Karpas-422 (cell line): ENCODE measurements at regions not wholly inside any gene's neighbourhood (a gene's known extent, or its start where the extent isn't known, plus 50 kb on each side); places are given as distances from the start of the nearest gene placed in this dataset.

Source experiments
- DNase-seq: peaks from one replicate; pipeline ENCODE4 v3.0.0-alpha.2; 2015
- H2AFZ ChIP-seq: fragments of 200-600 bp; sonication (generic); 2 replicates; pipeline ENCODE4 v1.6.1; 2014; ENCODE audit warnings: antibody characterized with exemption, low read length, mixed read lengths
- H3K27ac ChIP-seq: fragments of 200-600 bp; sonication (generic); 2 replicates; pipeline ENCODE4 v1.5.1; 2014; ENCODE audit warnings: mild to moderate bottlenecking, low read length, moderate library complexity
- H3K27me3 ChIP-seq: fragments of 200-600 bp; sonication (generic); 2 replicates; pipeline ENCODE4 v1.6.1; 2014; ENCODE audit warnings: low read length, mixed read lengths
- H3K36me3 ChIP-seq: fragments of 200-600 bp; sonication (generic); 2 replicates; pipeline ENCODE4 v1.6.1; 2014; ENCODE audit warnings: low read length, mixed read lengths; ENCODE audit not compliant: insufficient read depth
- H3K4me1 ChIP-seq: fragments of 200-600 bp; sonication (generic); 2 replicates; pipeline ENCODE4 v1.6.1; 2014; ENCODE audit warnings: mild to moderate bottlenecking, low read length, mixed read lengths
- H3K4me2 ChIP-seq: fragments of 200-600 bp; sonication (generic); 2 replicates; pipeline ENCODE4 v1.6.1; 2014; ENCODE audit warnings: low read length, low read depth, mild to moderate bottlenecking; ENCODE audit not compliant: poor library complexity, severe bottlenecking
- H3K4me3 ChIP-seq: fragments of 200-600 bp; sonication (generic); 2 replicates; pipeline ENCODE4 v1.5.1; 2014; ENCODE audit warnings: mild to moderate bottlenecking, antibody characterized with exemption, low read length, mixed read lengths
- H3K79me2 ChIP-seq: fragments of 200-600 bp; sonication (generic); 2 replicates; pipeline ENCODE4 v1.6.1; 2014; ENCODE audit warnings: mild to moderate bottlenecking, low read length, mixed read lengths
- H3K9ac ChIP-seq: fragments of 200-600 bp; sonication (generic); 2 replicates; pipeline ENCODE4 v1.6.0; 2014; ENCODE audit warnings: low read length
- H3K9me2 ChIP-seq: fragments of 200-600 bp; sonication (generic), shearing (Covaris generic); replicated peaks from 2 replicates; pipeline ENCODE4 v1.6.0; 2014; ENCODE audit warnings: mild to moderate bottlenecking, low read length, moderate library complexity; ENCODE audit not compliant: insufficient read depth
- H3K9me3 ChIP-seq: fragments of 300-700, 200-600 bp; sonication (generic); 2 replicates; pipeline ENCODE4 v1.6.1; 2014; ENCODE audit warnings: low read length, mixed read lengths
- H4K20me1 ChIP-seq: fragments of 200-600 bp; sonication (generic); 2 replicates; pipeline ENCODE4 v1.6.1; 2014; ENCODE audit warnings: mild to moderate bottlenecking, antibody characterized with exemption, low read length, low read depth; ENCODE audit not compliant: insufficient read depth

DNA sequence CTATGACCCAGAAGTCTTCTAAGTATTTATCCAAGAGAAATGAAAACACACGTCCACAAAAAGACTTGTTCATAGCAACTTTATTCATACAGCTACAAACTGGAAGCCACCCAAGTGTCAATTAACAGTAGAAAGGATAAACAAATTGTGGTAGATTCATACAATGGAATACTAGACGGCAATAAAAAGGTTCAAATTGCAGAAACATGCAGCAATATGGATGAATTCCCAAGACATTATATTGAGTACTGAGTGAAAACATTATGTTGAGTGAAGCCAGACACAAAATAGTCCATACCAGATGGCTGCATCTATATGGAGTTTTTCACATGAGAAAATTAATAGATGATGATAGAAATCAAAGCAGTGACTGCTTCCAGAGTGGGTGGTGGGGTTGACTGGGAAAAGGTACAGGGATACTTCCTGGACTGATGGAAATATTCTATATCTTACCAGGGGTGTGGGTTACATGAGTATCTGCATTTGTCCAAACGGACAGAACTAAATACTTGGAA lies 292.0 kb downstream of the FGFR2 start:
- Histone ChIP-seq H3K4me1 (peaks cover 4% of the 10 kb centered on the region), H3K4me3 (no peak overlapping the region), H3K36me3 (no peaks in the 10 kb centered on the region), H4K20me1 (no peaks in the 10 kb centered on the region), H3K9ac (no peak overlapping the region), H3K9me3 (no peaks in the 10 kb centered on the region), H3K4me2 (no peak overlapping the region), H2AFZ (no peak overlapping the region), H3K27ac (no peak overlapping the region), H3K79me2 (no peaks in the 10 kb centered on the region), H3K27me3 (no peaks in the 10 kb centered on the region), H3K9me2 (no peaks in the 10 kb centered on the region)
- no peak for DNase-seq

DNA sequence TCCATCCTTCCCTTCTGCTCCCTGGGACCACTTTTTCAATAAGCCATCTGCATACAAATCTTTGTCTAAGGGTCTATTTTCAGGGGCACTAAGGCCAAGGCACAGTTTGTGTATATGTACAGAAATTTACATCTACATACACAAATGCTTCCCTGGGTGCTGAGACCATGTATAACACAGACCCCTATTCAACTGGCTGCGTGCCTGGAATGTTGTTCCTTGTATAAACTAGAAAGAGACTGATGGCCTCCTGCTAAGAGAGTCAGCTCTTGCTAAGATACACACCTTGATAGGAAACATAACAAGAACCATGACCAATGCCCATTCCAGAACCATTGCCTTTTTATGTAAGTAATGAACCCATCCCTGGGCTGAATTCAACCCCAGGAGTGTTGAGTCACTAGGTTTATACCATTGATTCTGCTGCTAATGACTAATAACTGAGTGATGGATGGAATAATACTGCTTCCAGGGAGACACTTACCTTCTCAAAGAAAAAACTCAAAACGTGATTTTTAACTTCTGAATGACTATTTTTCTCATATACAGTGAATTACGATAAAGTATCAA lies 290.7 kb downstream of the FGFR2 start:
- Histone ChIP-seq H3K4me2 (no peak overlapping the region), H4K20me1 (no peaks in the 10 kb centered on the region), H3K4me1 (peaks cover 4% of the 10 kb centered on the region), H3K27ac (no peak overlapping the region), H3K9me2 (no peaks in the 10 kb centered on the region), H3K79me2 (no peaks in the 10 kb centered on the region), H3K9me3 (no peaks in the 10 kb centered on the region), H2AFZ (no peak overlapping the region), H3K36me3 (no peaks in the 10 kb centered on the region), H3K4me3 (no peak overlapping the region), H3K27me3 (no peaks in the 10 kb centered on the region), H3K9ac (no peak overlapping the region)
- no peak for DNase-seq

- Histone ChIP-seq H3K9me3 (no peaks in the 10 kb centered on the region), H3K36me3 (no peaks in the 10 kb centered on the region), H3K27ac (no peak overlapping the region), H2AFZ (no peak overlapping the region), H3K4me2 (no peak overlapping the region), H3K4me3 (no peak overlapping the region), H3K27me3 (no peaks in the 10 kb centered on the region), H3K9me2 (no peaks in the 10 kb centered on the region), H4K20me1 (no peaks in the 10 kb centered on the region), H3K4me1 (peaks cover 4% of the 10 kb centered on the region), H3K79me2 (no peaks in the 10 kb centered on the region), H3K9ac (no peak overlapping the region)
- DNase-seq, result no peak
Measured at GRCh38 chr10:121308020-121308419, 290.2 kb downstream of the FGFR2 start.

GRCh38 chr10:121309164-121309563 lies 289.1 kb downstream of the FGFR2 start:
- H3K27ac ChIP-seq, result no peak overlapping the region
- H3K36me3 ChIP-seq, result no peaks in the 10 kb centered on the region
- H3K9ac ChIP-seq, result no peak overlapping the region
- no peaks in the 10 kb centered on the region for H3K79me2 ChIP-seq
- no peak overlapping the region for H3K4me3 ChIP-seq
- H3K9me3 ChIP-seq, result no peaks in the 10 kb centered on the region
- DNase-seq, result no peak
- H4K20me1 ChIP-seq, result no peaks in the 10 kb centered on the region
- H3K9me2 ChIP-seq, result no peaks in the 10 kb centered on the region
- H3K27me3 ChIP-seq, result no peaks in the 10 kb centered on the region
- no peak overlapping the region for H2AFZ ChIP-seq
- no peak overlapping the region for H3K4me2 ChIP-seq
- H3K4me1 ChIP-seq, result peaks cover 4% of the 10 kb centered on the region

GRCh38 chr10:121310151-121310711 lies 288.0 kb downstream of the FGFR2 start:
- Histone ChIP-seq H4K20me1 (no peaks in the 10 kb centered on the region), H3K4me1 (peaks cover 4% of the 10 kb centered on the region), H3K79me2 (no peaks in the 10 kb centered on the region), H3K27me3 (no peaks in the 10 kb centered on the region), H3K36me3 (no peaks in the 10 kb centered on the region), H2AFZ (no peak overlapping the region), H3K4me2 (no peak overlapping the region), H3K4me3 (no peak overlapping the region), H3K9me2 (no peaks in the 10 kb centered on the region), H3K9ac (no peak overlapping the region), H3K9me3 (no peaks in the 10 kb centered on the region), H3K27ac (no peak overlapping the region)
- no peak for DNase-seq

- Histone ChIP-seq H4K20me1 (no peaks in the 10 kb centered on the region), H3K36me3 (no peaks in the 10 kb centered on the region), H3K4me3 (no peak overlapping the region), H3K9ac (no peak overlapping the region), H3K9me2 (no peaks in the 10 kb centered on the region), H3K4me2 (no peak overlapping the region), H3K27ac (no peak overlapping the region), H3K27me3 (peaks cover 6% of the 10 kb centered on the region; the same call in 1 of the 2 replicates), H3K4me1 (peaks cover 4% of the 10 kb centered on the region), H3K79me2 (no peaks in the 10 kb centered on the region), H3K9me3 (no peaks in the 10 kb centered on the region), H2AFZ (no peak overlapping the region)
- no peak for DNase-seq
Measured at GRCh38 chr10:121311812-121312443, 286.3 kb downstream of the FGFR2 start.

DNA sequence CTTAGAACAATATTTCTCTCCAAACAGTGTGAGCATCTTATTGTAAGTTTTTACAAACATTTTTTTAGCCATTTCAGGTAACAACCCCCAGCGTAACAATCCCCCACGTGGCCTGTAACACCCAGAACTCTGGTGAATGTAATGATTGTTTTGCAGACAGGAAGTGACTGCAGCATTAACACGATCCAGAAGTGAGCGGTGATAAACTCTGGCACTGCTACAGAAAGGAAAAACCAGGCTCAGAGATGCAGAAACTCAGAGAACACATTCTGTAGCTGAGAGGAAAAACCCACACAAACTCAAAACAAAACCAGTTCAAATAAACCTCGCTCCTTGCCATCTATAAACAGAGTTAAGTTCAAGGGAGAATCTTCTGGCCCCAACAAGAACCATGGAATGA lies 285.7 kb downstream of the FGFR2 start:
- DNase-seq, result no peak
- Histone ChIP-seq H3K9me2 (no peaks in the 10 kb centered on the region), H3K79me2 (no peaks in the 10 kb centered on the region), H3K4me3 (no peak overlapping the region), H3K9me3 (no peaks in the 10 kb centered on the region), H3K4me2 (no peak overlapping the region), H3K4me1 (peaks cover 4% of the 10 kb centered on the region), H4K20me1 (no peaks in the 10 kb centered on the region), H2AFZ (no peak overlapping the region), H3K27me3 (peaks cover 6% of the 10 kb centered on the region; the same call in 1 of the 2 replicates), H3K9ac (no peak overlapping the region), H3K27ac (no peak overlapping the region), H3K36me3 (no peaks in the 10 kb centered on the region)

GRCh38 chr10:121313119-121313875 lies 284.9 kb downstream of the FGFR2 start:
- Histone ChIP-seq H3K4me3 (no peak overlapping the region), H3K36me3 (no peaks in the 10 kb centered on the region), H3K27me3 (peaks cover 6% of the 10 kb centered on the region; the same call in 1 of the 2 replicates), H3K4me1 (peaks cover 4% of the 10 kb centered on the region), H2AFZ (no peak overlapping the region), H3K9me2 (no peaks in the 10 kb centered on the region), H3K79me2 (no peaks in the 10 kb centered on the region), H3K9ac (no peak overlapping the region), H3K27ac (no peak overlapping the region), H3K4me2 (no peak overlapping the region), H3K9me3 (no peaks in the 10 kb centered on the region), H4K20me1 (no peaks in the 10 kb centered on the region)
- DNase-seq, result no peak
